ENCODE measurements at regions not wholly inside any gene's neighbourhood (a gene's known extent, or its start where the extent isn't known, plus 50 kb on each side); places are given as distances from the start of the nearest gene placed in this dataset.

GRCh38 chr5:159385536-159385935, 55.2 kb upstream of the IL12B start:
- DNase-seq, result no peak

- DNase-seq, result no peak
Measured at GRCh38 chr5:159386028-159386711, 55.9 kb upstream of the IL12B start.

DNA sequence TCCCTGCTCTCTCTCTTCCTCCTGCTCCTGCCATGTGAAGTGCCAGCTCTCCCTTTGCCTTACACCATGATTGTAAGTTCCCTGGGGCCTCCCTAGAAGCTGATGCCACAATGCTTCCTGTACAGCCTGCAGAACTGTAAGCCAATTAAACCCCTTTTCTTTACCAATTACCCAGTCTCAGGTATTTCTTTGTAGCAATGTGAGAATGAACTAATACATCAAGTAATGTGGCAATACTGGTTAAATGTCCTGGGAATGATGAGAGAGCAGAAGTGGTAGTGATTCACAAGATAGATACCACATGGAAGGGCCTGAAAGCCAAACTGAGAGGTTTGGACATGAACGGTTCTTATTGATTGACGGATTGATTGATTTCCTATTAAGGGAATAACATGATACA, 62.6 kb upstream of the IL12B start:
- no peak for DNase-seq

- DNase-seq, result no peak
Measured at GRCh38 chr5:159393854-159394274, 63.6 kb upstream of the IL12B start.

GRCh38 chr5:159395202-159395601, 64.9 kb upstream of the IL12B start:
- DNase-seq, result no peak

- DNase-seq, result no peak
Measured at GRCh38 chr5:159398936-159399335, 68.6 kb upstream of the IL12B start.

- DNase-seq, result no peak
Measured at GRCh38 chr5:159400476-159400875, 70.2 kb upstream of the IL12B start.

GRCh38 chr5:159402311-159402710, 72.0 kb upstream of the IL12B start:
- no peak for DNase-seq

- DNase-seq, result no peak
Measured at GRCh38 chr5:159402856-159403255, 72.6 kb upstream of the IL12B start.

GRCh38 chr5:159403906-159404681, 73.8 kb upstream of the IL12B start:
- no peak for DNase-seq

GRCh38 chr5:159405611-159406031, 75.3 kb upstream of the IL12B start:
- DNase-seq, result no peak

GRCh38 chr5:159406571-159406970, 76.3 kb upstream of the IL12B start:
- DNase-seq, result no peak

GRCh38 chr5:159409801-159410200, 79.5 kb upstream of the IL12B start:
- DNase-seq, result no peak

GRCh38 chr5:159410480-159410879, 80.2 kb upstream of the IL12B start:
- DNase-seq, result no peak

DNA sequence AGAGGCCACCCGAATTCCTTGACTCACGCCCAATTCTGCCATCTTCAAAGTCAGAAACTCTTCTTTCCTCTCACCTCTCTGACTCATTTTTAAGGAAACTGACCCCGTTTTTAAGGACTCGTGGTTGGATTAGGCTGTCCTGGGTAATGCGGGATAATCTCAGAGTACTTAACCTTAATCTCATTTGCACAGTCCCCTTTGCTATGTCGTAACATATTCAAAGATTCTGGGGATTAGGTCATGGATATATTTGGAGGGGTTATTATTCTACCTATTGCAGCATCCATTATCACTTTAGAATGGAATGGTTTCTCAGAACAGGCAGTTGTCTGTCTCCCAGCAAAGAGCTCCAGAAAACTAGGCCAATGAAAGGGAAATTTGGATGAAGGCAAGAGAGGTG, 80.8 kb upstream of the IL12B start:
- DNase-seq, result no peak

DNA sequence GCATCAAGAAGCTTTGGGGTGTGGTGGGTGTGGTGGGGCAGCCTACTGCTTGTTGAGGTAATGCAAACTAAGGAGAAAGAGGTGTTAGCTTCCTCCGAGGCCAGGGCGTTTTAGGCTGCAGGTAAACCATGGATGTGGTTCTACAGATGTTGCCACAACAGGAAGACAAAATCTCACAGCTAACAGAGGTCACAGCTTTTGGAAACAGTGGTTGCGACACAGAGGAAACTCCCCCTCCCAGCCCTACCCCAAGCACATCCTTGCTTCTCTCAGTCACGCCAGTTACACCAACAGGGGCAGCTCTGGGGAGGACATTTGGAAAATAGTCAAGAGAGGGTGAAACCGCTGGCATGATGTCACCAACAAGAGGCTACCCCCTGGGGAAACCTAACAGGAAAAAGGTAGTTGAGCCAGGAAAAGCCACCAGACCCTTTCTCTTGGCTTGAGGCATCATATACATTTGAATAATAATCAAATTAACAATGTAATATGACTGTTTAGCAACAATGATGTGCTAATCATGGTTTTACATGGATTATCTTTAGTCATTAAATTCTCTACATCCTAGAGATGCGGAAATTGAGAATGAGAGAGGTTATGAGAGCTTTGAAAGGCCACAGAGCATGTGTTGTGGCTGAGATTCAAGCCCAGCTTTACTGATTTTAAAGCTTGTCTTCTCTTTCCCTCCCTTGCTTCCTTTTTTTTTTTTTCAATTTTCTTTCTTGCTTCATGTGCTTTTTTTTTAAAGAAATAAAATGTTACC, 82.2 kb upstream of the IL12B start:
- DNase-seq, result no peak

DNA sequence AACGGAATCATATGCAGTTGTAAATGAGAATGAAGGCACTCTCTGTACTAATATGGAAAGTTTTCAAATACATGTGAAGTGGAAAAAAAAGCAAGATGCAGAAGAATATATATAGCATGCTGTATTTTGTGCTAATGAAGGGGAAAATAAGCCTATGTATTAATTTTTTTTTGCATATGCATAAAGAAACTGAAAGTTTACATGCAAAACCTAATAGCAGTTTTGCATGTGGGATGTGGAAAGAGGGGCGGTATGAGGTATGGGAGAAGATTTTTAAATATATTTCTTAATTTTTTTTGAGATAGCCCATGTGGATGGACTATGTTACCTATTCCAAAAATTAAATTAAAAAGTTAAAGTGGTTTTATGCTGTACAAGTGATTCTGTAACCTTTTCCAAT, 83.7 kb upstream of the IL12B start:
- DNase-seq, result no peak

DNA sequence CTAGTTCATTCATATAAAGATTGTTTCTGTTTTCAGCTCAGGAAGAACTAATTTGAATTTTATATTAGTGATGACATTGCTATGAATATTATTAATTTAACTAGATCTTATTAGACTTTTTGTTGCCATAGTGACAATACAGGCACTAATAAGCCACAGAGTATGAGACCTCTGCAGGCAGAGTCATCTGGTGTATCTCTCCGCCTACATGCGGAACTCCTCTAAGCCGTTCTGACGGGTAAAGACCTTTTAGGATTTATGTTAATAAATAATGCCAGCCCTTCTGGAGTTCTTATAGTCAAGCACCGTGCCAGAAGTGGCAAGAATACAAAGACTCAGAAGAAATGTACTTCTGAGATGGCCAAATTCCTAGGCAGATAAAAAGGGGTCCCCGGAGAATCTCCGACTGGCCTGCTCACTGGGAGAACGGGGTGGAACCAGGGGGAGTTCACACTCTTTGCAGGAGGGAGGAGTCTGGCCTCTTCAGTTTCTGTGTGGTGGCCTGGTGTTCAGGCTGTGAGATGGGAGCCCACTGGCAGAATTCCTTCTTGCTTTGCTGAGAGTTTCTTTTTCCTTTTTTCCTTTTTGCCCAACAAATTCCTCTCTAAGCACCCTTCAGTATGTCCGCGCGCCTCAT, 85.1 kb upstream of the IL12B start:
- DNase-seq, result no peak

DNA sequence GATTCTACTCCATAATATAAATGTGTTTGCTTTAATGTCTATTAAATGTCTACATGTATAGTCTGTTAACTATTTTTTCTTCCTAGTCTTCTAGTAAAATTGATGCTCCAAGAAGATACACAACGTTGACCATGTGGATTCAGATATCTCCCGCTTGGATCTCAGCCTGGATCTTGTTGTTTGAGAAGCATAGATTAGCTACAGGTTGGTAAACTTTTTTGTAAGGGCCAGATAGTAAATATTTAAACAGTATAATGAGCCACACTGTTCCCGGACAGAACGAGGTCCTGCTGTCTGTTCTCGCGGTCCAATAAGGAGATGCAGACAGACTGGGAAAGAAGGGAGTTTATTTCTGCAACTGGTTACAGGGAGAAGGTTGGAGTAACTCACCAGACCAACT, 86.2 kb upstream of the IL12B start:
- DNase-seq, result no peak

GRCh38 chr5:159417170-159417569, 86.9 kb upstream of the IL12B start:
- no peak for DNase-seq

DNA sequence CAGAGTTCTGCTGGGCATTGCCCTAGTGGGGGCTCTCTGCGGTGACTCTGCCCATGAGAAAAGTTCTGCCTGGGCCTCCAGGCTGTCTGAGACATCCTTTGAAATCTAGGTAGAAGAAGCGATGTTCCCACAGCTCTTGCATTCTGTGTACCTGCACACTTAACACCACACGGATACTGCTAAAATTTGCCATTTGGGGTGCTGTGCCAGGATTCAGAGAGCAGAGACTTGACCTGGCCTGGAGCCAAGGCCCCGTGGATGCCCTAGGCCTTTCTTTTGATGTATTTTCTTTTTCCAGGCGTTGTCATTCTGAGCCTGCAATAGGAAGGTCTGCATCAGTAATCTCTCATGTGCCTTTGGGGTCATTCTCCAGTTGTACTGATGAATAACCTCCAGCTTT, 89.3 kb upstream of the IL12B start:
- no peak for DNase-seq

DNA sequence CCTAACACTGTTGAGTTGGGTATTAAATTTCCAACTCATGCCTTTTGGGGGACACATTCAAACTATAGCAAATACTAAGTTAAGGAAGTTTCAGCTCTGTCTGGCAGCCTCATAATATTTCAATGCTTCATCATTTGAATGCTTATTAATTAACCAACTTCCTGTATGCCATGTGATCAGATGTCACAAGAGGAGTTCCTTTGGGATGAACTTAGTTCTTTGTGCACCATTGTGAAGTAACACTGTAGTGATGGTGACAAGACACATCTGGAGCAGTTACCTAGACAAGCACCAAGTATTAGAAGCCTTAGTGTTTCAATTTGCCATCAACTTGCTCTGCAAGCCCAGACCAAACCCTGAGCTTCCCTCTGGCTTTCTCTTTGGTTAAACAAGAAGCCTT, 90.7 kb upstream of the IL12B start:
- DNase-seq, result no peak

GRCh38 chr5:159422361-159422760, 92.1 kb upstream of the IL12B start:
- no peak for DNase-seq

All from COR-L47 (cell line).